HG03469 (cell line): ENCODE measurements at regions not wholly inside any gene's neighbourhood (a gene's known extent, or its start where the extent isn't known, plus 50 kb on each side); places are given as distances from the start of the nearest gene placed in this dataset.

ENCODE experiments used
- ATAC-seq: cut with Tn5 transposase; IDR thresholded peaks from one replicate; pipeline ENCODE4 v1.9.1; 2021; ENCODE audit warnings: mild to moderate bottlenecking, moderate library complexity, moderate number of reproducible peaks; ENCODE audit not compliant: unreplicated experiment

DNA sequence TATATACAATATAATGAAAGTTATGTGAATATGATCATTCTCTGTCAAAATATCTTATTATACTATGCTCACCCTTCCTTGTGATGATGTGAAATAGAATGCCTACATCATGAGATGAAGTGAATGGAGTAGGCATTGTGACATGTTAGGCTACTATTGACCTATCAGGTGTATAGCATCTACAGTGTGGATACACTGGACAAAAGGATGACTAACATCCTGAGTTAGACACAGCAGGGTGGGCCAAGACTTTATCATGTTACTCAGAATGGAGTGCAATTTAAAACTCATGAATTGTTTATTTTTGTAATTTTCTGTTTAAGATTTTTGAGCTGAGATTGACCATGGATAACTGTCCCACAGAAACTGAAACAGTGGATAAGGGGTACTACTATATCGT, 53.4 kb upstream of the NAV3 start:
- no peak for ATAC-seq

DNA sequence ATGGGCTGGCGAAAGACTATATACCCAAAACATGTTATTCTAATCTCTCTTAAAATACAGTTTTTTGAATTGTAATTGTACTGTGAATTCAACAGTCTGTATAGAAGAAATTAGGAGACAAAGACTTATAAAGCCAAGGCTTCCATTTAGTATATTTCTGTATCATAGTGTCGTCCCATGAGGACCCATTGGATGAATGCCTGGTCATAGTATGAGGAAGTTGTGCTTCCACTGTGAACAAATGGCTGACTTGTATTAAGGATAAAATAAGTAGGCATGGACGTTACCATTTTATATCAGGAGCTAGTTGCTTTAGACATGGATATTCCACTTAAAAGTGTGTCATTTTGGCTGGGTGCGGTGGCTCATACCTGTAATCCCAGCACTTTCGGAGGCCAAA, 55.9 kb upstream of the NAV3 start:
- no peak for ATAC-seq

DNA sequence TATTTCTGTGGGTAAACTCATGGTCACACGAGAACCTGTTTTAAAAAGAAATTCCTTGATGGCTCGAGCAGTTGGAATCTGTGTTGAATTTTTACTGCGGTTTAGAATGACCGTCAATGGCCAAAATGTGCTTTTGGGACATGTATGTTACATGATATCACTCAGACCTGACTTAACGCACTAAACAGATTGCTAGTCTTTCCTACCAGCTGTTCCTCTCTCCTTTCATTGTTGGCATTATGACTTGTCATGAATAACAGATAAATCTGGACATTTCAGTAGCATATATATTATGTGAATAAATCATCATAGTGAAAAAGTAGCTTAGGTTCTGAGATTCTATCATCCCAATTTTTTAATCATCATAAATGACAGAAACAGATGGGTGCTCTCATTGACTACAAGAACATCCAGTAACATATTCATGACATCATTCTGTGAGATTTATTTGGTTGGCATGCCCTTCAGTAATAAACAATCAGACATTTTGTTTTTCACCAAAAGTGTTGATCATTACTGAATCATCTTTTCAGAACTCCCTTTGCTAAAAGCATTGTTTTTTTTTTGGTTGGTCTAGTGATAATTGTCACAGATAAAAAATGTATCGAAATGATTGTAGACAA, 57.9 kb upstream of the NAV3 start:
- ATAC-seq = no peak

DNA sequence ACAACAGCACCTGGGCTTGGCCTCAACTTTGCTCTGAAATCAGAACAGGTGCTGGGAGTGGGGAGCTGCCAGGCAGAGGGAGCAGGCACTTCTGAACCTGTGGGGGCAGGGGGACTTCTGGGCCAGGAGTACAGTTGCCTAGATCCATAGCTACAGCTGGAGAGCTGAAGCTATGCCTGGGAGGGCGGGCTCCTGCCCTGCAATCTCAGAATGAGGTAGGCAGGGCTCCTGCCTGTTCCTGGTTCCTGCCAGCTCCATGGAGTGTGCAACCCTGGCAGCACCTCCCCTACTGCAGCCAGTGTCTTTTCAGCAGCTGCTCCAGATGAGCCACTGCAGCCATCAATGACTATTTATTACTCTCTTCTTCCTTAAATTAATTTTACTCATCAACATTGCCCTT, 62.1 kb upstream of the NAV3 start:
- ATAC-seq = no peak

DNA sequence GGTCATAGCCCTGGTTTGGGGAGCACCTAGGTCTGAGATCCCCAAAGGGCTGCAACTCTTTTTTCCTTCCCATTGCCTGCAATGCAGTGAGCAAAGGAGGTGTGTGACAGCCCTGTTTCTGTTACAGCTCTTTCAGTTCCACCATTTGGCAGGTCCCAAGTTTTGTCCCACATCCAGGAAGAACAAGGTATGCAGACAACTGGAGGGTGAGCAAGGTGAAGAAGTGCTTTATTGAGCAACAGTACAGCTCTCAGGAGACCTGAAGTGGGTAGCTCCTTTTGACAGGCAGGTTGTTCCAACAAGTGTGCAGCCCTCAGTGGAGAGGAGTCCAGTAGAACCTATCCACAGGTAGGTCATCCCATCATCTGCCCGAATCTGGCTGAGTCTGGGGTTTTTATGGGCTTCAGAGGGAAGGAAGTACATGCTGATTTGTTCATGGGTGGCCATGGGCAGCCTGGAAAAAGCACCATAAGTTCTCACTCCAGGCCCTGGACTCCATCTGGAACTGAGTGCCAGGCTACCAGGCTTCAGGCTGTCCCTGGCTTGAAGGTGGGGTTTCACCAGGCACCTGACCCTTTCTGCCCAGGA, 62.8 kb upstream of the NAV3 start:
- ATAC-seq = no peak

DNA sequence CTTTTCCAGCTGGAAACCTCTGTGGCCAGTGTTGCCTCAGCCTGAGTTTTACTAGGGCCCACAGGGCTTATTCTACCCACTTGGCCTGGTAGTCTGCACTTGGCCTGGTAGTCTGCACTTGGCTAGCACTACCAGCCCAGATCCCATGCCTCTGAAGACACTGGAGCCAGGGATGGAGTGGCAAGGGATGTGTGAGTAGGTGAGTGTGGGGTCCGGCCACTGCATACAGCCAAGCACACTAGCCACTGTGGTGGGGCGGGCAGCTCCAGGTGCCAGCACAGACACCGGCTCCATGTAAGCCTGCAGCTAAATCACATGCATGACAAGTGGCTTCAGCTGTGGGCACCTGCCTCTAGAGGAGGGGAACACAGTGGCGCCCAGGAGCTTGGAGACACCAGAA, 63.4 kb upstream of the NAV3 start:
- no peak for ATAC-seq

DNA sequence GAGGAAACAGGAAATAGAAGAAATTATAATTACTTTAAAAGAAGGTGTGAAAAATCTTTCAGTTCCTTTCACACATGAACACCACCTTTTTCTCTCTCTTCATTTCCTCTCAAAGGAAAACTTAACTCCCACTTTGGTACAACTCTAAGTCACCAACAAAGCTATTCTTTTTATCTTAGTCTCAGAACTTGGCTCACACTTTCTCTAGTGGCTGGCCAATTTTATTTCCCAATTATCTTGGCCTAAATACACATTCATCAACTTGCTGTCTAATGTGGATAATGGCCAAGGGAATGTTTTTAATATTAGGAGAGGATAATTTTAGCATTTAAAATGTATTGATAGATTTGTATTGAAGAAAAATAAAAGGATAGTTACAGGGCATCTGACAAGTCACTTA, 64.5 kb upstream of the NAV3 start:
- no peak for ATAC-seq

DNA sequence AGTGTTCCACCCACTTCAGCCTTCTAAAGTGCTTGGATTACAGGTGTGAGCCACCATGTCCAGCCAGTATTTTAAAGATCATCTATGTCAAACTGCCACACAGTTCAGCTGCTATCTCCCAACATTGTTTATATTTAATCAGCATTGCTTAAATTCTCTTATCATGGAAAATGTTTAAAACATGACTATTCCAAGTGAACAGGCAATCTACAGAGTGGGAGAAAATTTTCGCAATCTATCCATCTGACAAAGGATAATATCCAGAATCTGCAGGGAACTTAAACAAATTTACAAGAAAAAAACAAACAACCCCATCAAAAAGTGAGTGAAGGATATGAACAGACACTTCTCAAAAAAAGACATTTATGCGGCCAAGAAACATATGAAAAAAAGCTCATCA, 69.4 kb upstream of the NAV3 start:
- no peak for ATAC-seq

DNA sequence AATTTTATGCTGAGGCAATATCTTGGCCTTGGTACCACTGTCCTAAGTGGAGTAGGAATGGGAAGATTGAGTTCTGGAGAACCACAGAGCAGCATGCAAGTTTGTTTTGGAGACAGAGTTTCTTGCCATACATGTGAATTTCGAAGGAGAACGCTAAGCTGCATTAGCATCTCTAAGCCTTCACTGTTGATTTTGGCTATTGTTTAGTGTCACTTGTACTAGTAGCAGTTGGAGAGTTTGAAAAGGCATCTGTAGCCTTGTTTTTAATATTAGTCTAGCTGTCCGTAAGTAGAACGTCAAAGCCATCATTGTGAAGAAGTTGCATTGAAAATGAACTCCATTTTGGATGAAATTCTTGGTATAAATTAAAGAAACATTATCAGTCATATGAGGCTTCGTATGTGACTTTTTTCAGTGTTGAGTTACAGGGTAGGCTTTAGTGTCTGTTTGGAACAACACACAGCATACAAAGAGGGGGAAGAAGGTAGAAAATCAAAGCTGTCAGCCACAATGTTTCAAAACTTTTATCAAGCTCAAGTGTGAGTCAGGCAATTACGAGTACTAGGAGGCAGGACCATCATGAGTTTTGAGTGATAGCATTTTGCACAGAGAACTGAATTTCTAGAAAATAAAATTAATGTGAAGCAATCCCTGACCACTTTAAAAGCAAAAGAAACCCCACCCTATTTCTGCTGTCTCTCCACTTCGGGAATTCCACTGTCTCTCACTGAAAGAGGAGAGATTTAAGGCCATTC, 70.2 kb upstream of the NAV3 start:
- no peak for ATAC-seq

DNA sequence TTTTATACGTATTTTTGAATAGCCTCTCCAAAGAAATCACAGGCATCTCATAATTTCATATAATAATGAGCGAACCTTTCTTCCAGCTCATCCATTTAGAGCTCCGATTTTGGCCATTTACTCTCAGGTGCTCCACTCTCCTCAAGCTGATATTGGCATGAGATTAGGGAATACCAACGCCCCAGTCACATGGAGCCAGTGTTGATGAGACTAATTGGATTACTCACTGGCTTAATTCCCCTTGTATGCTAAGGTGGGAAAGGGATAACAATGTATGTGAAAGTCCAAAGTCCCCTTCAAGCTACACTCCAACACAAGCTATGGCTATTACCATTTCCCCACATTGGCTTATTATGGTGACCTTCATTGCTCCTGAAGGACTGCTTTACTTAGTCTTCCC, 76.6 kb upstream of the NAV3 start:
- no peak for ATAC-seq

DNA sequence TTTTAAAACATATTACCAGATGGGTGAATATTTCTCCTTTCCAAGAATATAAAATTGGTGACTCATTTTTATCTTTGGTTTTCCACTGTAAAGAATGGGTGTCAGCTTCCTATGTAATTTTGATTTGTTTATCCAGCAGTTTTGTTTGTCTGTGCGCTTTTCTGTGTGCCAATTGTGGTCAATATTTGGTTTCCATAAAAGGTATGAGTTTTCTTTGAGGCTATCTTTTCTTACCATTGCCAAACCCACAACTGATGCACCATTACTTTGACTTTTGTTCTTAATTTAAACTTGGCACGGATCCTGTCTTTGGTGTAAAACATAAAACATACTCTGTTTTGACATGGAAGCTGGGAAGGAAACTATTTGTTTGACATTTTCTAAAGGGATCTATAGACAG, 78.8 kb upstream of the NAV3 start:
- ATAC-seq = no peak

DNA sequence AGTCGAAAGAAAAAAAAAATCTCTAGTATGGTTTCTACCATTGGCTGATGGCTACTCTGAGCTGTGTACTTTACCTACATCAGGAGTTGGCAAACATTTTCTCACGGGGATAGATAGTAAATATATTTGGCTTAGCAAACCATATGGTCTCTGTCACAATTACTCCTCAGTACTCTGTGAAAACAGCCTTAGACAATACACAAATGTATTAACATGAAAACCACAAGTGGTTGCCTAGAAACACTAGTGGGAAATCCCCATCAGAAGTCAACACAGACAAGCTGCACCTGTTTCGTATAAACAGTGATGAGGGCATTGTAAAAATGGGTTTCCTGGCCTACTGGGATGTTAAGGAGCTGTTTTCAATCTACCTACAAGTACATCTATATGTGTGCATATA, 84.6 kb upstream of the NAV3 start:
- peak; percentile 100 for ATAC-seq

DNA sequence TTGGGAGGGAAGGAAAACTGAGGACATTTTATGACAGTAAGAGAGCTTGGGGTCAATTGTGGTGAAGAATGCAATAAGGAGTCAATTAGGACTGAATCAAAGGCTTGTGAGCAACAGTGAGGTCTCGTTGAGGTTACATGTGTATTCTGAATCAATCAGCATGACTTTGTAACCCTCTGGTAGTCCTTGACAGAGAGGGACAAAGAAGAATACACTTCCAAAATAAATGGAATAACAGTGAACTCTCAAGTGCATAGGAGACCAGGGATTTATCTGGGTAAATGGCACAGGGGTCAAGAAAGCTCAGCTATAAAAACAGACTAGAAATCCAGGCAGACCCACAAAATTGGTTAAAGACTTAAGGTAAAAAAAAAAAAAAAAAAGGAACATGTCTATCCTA, 85.1 kb upstream of the NAV3 start:
- ATAC-seq = no peak

DNA sequence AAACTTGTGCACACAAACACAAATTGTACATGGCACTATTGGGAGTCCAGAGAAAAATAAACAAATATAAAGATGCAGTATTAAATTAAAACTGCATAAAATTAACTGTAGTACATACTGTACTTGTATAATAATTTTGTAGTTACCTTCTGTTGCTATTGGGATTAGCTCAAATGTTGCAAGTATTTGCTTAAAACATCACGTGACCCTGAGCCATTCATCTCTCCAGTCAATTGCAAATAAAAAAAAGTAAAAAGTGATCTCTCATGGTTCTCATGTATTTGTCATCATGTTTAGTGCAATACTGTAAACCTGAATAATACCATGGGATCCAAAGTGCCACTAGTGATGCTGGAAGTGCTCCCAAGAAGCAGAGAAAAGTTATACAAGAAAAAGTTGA, 88.1 kb upstream of the NAV3 start:
- no peak for ATAC-seq

DNA sequence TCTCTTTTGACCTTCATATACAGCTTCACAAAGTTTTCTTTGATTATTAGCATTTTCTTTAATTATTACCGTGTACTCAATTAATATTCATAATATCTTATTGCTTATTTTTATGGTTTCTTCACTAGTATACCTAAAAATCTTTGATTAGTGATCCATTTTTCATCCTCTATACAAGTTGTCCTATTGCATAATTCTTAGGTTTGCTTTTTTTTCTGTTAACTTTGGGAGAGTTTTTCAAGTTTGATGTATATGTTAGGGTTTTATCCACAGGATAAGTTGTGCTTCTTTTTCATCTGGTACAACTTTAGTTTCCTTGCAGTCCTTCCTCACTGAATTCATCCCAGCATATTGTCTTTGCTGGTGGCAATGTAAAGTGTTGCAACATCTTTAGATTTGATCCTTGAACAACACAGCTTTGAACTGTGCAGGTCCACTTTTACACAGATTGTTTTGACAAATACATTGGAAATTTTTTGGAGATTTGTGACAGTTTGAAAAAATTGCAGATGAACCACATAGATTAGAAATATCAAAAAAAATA, 88.6 kb upstream of the NAV3 start:
- no peak for ATAC-seq

DNA sequence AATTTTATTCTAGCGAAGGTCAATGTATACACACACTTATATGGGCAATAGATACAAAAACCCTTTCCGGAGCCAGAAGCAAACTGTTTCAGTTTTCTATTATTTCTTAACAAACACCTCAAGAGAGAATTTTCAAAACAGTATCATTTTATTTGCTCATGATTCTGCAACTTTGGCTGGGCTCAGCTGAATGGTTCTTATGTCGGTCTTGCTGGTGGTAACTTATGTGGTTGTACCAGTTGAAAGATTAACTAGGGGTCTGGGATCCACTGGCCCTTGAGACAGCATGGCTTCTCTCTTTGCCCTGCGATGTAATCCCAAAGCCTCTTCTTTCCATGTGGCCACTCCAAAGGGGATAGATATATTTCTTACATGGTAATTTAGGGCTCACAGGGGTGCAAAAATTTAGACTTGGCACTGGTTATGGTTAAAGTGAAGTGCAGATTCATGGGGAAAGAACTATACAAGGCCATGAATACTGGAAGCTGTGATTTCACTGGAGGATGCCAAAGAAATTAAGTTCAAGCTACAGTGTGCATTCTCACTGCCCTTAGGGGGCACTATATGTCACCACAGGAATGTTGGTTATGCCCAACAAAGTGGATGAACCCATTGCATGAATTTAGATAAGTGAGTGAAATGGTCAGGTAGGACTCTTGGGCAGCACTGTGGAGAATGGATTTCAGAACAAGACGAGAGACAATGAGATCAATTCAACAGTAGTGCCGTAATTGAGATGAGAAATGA, 94.3 kb upstream of the NAV3 start:
- no peak for ATAC-seq

DNA sequence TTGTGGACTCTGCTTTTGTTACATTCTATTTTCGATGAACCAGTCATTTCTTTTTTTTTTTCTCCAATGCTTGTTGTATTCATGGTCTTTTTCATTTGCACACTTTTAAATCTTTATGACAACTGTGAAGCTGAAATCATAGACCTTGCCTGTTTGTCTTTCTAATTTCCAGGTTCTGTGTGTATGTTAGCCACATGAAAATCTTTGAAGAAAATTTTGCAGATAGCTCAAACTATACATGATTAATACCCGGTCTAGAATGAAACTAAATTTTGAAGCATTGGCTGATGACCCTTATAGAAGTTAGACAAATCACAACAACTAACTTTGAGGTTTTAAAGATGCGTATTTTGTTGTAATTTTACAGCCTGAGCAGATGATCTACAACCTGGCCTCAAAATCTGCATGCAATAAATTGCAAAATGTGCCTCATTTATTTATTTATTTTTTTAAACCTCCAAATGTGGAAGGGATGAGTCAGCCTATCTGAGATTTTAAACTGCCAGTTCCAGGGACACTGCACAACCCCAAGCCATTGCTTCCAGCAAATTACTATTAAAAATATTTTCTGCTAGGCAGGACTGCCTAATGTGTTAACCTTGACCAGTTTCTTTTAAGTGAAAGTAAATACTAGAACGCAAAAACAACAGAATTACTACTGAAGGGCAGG, 96.3 kb upstream of the NAV3 start:
- no peak for ATAC-seq

DNA sequence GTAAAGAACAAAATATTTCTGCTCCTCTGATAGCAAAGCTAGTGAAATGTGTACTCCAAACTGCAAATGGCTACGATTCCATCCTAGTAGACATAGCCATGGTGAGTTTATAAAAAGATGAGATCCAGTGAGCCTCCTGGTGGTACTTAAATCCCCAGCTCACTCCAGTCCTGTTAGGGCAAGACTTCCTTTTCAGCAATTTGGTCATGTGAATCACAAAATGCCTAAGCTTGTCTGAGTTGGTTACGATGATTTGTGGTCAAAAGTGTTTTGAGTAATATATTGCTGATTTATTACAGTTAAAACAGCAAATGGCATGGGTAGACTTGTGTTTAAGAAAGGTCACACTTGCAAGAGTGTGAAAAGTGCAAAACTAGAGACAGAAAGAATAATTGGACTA, 102.7 kb upstream of the NAV3 start:
- ATAC-seq = no peak

DNA sequence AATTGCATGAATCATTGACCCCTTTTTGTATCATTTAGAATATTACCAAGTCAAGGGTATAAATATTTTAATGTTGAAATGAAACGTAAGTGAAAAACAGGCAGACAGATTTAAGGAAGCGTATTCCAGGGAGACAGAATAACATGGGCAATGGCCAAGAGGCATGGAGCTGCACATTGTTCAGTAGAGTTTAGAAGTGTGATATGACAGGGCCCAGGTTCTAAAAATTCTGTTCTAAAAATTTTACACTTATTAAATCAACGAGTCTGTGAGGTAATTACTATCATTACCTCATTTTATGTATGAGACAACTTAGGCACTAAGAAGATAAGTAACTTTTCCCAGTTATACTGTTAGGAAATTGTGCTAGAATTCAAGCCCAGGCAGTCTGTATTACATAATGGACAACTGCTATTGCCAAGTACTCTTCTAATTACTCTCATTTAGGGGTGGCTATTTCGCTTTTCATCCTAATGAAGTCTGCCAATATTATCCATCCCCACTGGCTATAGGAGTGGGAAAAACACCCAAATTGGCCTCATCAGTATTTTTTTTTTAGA, 103.2 kb upstream of the NAV3 start:
- ATAC-seq = no peak

DNA sequence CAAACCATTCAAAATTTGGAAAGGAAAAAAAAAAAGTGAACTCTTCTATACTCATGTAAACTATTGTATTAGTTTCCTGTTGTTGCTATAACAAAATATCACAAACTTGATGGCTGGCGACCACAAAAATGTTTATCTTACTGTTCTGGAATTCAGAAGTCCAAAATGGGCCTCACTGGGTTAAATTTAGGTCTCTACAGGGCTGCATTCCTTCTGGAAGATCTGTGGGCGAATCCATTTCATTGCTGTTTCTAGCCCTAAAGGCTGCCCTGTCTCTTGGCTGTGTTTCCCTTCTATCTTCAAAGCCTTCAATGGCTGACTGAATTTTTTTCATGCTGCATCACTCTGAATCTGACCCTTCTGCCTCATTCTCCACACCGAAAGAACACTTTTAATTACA, 105.1 kb upstream of the NAV3 start:
- no peak for ATAC-seq
